Cerebellar cortex (tissue), 1 donor: ENCODE measurements at regions not wholly inside any gene's neighbourhood (a gene's known extent, or its start where the extent isn't known, plus 50 kb on each side); places are given as distances from the start of the nearest gene placed in this dataset.
"Not testable (repeated sequence)": the region's sequence is repeated elsewhere in the genome, so short reads cannot be mapped to it uniquely, and the experiment has no call there.

Source experiments
- DNase-seq: peaks from one replicate; pipeline ENCODE4 v3.0.0-alpha.2; 2015; ENCODE audit warnings: low spot score

DNA sequence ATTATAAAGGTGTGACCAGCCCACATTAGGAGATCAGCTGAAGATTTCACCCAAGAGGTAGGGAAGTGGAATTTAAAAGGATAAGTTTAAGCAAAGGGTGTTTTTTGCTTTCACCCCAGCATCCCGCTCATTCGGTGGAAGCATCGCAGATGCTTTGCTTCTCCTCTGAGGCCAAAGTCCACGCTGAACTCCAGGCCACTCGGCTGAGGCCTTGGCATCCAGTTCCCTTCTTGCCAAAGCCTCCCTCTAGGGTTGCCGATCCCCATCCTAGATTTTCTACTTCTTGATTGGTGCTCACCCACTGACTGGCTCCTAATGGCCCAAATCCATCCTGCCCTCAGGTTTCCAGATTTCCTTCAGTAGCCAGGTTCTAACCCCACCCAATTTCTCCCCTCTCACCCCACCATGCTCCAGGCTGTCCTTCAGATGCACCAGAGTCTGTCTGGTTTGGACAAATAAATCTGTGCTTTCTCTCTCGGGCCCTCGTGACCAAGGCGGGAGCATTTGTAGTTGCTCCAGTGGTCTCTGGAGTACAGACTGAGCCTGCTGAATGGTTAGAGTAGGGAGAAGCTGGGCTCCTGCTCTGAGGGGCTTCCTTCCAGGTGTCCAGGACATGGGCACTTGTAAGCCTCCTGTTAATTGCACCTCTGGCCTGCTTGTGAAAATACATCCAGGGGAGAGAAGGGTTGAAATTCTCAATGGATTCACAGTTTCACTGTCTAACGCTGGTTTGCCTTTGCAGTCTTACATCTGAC lies 193.2 kb downstream of the C1orf94 start:
- no peak for DNase-seq

DNA sequence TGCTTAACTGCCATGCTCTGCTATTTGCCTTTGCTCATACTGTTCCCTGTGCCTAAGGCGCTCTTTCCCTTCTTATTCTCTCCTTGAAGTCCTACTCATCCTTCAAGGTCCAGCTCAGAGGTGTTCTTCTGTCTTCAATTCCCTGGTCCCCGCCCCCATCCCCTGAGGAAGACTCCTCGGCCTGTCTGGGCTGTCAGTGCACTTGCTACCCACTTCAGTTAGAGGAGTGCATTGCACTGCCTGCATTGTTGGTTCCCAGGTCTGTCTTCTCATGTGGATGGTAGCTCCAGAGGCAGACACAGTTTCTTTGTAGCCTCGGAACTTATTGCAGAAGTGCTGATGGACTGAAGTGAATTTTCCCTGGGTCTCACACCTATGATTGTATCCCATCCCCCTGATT lies 194.0 kb downstream of the C1orf94 start:
- no peak for DNase-seq

DNA sequence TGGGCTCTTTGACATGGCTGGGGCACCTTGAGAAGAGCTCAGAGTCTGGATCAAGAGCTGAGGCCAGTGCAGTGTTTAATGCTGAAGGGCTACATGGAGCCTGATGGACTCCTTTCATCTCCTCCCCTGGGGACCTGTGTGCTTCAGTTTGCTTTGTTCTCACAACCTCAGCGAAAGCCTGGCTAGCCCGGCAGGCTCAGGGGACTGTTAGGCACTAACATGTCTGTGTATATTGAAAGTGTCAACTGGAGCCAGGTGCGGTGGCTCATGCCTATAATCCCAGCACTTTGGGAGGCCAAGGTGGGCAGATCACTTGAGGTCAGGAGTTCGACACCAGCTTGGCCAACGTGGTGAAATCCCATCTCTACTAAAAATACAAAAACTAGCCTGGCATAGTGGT lies 194.5 kb downstream of the C1orf94 start:
- DNase-seq: not testable (repeated sequence)

DNA sequence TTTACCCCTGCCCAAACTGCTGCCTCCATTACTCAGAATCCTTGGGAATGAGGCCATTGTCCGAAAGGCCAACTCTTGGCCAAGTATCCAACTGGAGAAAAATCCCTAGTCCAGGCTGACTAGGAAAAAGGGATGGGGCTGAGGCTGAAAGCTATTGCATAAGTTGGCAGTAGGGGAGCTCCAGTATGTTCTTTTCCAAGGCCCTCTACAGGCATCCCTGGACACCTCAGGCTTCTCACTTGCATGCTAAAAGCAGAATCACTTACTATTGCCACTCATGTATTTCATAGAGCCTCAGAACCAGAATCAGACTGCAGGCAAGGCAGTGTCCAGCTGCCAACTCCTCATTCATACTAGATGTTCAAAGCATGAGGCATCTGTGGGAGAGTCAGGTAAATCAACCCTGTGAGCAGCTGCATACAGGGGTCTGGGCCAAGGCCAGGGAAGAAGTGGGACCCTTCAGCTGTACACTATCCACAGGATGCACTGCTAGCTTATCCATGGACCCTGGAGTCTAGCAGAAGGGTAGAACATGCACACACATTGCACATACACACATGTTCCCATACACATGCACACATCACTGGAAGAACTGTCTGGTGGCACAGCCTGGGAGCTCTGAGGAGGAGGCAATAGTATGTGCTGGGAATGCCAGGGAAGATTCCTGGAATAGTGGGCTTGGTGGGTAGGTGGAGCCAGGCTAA lies 195.3 kb downstream of the C1orf94 start:
- DNase-seq: no peak

DNA sequence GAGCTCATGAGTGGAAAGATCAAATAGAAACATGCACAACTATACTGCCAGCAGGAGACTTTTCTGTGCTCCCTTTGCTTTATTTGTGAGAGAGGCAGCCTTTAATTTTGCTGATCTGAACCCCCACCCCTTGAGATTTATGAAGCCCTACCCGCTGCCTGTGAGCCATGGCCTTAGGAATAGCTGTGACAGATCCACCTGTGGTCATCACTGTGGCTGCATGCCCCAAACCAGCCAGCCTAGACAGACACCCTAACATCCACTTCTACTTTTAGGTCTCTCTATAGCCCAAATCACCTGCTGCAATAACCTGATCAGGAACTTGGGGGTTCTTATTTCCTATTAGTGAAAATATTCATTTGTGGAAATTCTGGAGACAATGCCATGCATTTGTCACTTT lies 196.2 kb downstream of the C1orf94 start:
- DNase-seq: no peak

DNA sequence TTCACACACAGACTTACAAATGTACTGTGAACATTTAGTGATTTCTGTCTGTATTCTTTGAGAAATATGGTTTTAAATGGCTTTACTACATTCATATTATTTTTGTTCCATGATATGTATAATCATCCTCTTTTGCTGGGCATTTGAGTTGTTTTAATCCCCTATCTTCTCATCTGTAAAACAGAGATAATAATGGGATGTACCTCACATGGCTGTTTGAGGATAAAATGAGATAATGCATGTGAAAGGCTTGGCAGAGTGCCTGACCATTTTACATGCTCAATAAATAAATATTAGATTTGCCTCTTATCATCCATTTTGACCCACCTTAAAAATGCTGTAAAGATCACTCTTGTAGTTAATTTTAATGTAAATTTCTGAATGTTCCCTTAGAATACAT lies 197.2 kb downstream of the C1orf94 start:
- DNase-seq: no peak

DNA sequence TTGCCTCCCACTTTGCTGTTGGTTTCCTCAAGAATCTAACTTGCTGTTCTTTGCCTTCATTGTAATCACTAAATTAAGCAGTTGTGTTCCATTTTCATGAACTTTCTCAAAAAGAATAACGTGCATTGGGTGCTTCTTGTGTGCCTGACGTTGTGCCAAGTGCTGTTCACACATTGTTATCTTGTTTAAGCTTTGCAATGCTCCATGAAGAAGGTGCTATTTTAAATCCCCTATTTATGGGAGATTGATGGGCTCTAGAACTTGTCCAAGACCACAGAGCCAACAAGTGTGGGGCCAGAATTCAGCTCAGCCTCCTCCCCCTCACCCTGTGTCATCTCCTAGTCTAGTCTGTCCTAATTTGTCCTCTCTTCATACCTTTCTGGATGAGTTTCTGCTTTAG lies 199.8 kb downstream of the C1orf94 start:
- no peak for DNase-seq

DNA sequence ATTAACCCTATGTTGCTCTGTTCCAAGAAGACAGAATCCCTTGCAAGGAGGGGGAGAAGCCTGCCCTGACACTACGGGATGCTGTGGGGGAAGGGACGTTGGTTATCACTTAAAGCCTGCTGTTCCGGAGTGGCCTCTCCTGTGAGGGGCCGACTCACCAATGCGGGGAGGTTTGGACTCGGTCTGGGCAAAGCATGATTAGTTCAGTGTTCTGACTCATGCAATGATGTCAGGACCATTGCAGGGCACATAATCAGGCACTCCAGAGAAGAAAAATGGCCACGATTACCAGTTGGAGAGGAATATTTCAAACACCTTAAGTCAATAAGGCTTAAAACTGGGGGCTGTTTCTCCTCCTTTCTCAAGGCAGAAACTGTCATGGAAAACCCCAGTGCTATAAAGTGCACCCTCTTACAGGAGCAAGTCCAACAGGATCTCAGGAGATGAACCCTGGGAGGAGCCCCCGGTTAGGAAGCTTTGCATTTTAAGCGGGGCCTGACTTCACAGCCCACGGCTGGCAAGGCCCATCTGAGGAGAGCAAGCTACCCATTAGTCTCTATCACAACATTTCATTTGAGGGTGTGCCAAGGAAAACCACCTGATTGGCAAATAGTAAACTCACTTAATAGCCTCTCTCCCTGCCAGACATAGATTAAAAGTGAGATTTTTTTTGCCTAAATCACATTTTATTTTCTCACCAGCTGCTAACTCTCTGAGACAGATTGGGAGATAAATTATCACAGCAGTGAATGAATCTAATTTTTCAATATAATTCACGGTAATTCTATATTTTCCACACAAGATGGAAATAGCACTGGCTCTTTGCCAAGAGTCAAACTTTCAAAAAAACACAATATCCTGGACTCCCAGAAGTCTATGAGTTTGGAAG lies 202.5 kb downstream of the C1orf94 start:
- DNase-seq: no peak

DNA sequence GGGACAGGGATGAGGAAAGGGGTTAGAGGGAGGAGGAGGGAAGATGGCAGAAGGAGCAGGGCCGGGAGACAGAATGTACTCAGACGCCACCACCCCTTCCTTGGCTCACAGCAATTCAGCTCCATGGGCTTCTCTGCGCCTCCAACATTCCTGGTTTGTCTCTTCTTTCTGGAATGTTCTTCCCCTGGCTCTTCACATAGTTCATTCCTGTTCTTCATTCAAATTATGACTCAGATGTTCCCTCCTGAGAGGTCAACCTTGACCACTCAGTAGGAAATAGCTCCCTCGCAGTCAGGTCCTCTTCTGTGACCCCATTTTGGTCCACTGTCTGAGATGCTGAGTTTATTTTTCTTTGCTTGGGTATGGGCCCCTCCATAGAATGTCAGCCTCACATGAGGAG lies 203.2 kb downstream of the C1orf94 start:
- no peak for DNase-seq

DNA sequence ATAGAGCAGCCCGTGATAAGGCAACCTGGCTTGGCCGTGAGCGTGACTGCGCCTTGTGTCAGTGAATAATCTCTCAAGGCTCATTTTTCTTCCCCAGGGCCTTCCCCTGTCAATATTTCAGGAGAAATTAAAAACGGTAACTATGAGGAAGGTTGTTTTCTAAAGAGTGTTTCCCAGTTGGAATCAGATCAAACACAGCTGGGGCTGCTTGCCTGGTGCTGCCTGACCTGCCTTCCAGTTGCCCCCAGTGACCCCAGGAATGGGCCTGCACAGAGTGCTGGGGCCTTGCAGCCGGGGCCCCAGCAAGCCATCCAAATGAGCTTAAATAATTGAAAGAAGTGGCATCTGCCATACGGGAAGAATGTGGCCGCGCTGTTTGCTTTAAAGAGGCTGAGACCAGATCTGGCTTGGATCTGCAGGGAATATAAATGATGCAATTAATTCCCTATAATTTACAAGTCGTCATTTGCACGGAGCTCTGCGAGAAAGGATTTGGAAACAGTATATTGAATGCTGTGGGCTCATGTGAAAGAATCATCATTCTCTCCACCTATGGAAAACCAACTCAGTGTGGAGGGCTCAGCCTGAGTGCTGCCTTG lies 203.9 kb downstream of the C1orf94 start:
- DNase-seq: no peak

DNA sequence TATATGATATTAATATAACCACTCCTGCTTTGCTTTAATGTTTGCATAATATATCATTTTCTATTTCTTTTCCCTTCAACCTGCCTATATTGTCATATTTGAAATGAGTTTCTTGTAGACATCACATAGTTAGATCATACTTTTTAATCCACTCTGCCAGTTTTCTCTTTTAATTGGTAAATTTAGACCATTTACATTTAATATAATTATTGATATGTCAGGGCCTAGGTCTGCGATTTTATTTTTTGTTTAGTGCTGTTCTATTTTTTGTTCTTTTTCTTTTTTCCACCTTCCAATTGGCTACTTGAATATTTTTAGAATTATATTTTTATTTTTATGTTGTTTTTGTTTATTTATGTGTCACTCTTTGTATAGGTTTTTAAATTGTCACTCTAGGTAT lies 213.3 kb downstream of the C1orf94 start:
- no peak for DNase-seq

DNA sequence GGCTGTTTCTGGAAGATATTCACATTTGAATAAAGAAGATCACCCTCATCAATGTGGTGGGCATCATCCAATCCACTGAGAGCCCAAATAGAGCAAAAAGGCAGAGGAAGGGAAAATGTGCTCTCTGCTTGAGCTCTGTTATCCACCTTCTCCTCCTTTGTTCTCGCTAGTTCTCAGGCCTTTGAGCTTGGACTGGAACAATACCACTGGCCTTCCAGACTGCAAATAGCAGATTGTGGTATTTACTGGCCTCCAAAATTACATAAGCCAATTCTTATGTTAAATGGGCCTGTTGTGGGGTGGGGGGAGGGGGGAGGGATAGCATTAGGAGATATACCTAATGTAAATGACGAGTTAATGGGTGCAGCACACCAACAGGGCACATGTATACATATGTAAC lies 219.3 kb downstream of the C1orf94 start:
- no peak for DNase-seq

DNA sequence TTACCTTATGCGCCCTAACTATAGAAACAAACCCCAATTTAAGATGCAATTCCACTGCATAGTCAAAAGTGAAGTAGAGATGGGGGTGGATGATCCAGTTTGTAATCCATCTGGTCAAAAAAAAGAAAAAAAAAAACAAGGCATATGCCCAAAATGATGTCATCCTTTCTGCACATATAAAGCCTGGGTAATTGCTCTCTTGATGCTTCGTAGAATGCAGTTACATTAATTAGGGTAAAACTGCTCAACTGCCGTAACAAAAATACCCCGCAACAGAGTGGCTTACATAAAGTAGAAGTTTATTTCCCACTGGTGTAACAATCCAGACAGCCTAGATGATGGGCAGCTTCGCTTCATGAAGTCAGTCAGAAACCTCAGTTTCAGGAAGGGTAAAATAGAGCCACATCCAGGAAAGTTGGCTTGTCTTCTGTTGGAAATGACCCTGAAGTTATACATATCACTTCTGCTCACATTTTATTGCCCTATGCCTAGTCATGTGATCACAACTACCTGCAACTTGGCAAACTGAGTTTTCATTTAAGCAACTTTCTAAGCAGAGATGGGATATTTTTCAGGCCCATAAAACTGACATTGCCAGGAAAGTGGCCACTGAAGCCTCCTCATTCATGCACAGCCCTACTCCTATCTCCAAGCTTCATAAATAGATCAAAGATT lies 221.7 kb downstream of the C1orf94 start:
- no peak for DNase-seq

DNA sequence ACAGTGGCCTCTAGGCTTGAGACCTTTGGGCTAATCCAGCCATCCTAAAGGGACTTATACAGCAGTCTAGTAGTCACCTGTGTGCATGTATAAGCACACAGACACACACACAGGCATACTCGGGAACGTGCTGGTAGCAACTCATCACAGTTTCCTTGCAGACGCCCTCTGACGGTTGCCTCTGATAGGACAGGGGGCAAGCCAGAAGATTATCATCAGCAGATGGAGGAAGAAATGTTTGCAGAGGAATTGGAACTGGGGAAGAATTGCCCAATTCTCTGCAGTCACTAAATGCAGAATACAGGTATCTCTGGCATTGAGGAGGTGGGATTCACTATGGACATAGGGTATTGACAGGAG lies 222.2 kb downstream of the C1orf94 start:
- DNase-seq: no peak

DNA sequence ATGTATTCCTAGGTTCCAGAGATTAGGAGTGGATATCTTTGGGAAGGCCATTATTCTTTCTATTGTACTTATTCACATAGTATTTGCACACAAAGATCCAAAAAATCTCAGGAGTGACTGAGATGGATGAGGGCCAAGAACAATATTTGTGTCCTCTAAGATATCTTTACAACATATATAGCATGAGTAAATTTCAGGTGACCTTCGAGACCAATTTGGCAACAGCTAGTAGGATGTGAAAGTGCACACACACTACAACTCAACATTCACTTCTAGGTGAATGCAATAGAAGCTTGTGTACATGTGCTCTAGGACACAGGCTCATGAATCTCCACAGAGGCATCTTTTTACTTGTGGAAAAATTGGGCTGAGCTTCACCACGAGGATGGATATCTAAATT lies 224.0 kb downstream of the C1orf94 start:
- no peak for DNase-seq

DNA sequence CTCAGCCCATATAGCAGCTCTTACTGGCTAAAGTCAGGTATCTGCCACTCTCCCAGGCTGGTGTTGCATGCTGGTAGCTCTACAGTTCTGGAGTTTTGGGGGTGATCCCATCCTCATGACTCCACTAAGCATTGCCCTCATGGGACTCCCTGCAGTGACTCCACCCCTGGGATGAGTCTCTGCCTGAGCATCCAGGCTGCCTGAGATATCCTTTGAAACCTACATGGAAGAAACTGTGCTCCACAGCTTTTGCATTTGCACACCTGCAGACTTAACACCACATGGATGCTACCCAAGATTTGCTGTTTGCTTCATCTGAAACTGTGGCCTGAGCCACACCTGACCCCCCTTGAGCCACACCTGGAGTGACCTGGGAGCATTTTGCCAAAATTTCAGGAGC lies 226.4 kb downstream of the C1orf94 start:
- no peak for DNase-seq

DNA sequence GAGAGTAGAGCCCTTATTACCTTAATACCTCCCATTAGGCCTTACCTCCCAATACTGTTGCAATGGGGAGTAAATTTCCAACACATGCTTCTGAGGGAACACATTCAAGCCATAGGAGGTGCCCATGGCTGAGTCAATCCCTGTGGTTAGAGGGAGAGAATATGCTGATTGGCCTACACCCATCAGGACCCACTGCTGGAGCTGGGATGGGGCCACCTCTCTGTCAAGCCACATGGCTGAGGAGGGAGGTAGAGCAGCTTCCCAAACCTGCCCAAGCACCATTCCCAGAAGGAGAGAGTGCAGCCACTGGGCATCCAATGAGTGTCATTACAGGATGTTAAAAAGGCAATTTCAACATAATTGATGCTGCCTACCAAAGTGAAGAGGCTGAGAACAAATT lies 228.1 kb downstream of the C1orf94 start:
- no peak for DNase-seq

DNA sequence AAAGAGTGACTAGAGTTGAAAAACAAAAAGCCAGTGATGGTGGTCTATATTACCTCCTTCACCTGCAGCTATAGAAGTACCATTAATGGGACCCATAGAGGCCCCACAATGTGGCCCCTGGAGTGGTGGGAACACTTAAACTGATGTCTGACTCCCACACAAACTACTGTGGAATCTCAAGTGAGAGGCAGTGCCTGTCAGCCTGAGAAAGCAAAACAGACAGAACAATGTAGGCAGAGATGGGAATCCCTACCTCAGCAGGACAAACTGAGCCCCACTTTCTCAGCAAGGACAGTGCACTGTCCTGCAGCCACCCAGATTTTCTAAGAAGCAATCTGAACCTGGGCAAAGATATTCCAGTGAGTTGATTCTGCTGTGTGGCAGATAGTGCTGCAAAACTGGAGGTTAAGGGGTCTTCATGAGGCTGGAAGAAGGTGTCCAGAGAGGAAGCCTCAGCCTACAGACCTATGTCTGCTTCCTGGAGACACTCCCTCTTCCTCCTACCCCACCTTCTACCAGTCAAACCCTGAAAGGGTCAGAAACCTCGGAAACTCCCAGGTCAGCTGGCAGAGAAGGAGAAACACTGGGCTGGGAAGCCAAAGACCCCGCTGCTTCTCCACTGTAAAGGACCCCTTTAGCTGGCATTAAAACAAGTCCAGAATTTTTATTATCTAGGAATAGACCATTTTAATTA lies 228.7 kb downstream of the C1orf94 start:
- no peak for DNase-seq

DNA sequence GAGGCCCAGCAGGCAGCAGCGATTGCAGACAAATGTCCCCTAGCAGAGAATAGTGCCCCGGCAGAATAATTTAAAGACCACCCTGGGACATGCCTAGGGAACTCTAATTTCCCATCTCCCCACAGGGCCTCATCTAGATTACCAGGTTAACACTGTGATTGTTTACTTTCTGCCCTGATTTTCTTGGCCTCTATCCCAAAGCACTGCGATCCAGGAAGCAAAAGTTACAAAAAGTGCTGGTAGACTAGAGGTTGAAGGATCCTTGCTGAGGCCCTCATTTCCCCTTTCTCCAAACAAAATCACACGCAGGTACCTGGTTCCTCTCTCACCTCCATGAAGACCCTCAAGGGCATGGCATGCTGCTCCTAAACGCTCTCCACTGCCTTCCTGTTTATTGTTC lies 229.7 kb downstream of the C1orf94 start:
- DNase-seq: no peak

DNA sequence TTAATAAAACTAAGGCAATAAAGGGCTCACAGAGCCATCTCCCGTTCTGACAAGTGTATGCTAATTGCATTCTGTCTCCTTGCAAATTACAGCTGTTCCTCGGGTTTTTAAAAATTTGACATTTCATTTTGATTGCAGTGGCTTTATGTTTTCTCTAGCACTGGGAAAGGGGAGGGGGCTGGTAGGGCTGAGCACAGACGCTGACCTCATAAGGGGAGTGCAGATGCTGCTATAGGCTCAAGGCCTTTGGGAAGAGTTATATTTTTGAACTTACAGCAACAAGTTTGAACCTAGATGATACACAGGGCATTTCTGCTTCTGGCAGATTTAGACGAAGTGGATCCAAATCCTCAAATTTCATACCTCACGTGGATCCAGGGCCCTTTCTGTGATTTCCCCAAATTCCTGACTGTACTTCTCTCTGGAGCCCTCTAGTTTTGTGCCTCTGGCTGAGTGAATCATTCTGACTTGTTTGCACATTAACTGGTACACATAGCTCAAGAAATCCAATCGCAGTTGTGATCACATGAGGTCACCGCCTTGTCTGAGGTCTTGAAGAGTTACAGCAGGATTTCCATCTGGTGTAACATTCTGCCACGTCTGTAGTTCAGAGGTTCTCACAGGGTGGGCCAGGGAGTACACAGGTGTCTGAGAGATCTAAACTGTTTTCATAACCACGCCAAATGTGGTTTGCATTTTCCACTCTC lies 230.3 kb downstream of the C1orf94 start:
- no peak for DNase-seq

DNA sequence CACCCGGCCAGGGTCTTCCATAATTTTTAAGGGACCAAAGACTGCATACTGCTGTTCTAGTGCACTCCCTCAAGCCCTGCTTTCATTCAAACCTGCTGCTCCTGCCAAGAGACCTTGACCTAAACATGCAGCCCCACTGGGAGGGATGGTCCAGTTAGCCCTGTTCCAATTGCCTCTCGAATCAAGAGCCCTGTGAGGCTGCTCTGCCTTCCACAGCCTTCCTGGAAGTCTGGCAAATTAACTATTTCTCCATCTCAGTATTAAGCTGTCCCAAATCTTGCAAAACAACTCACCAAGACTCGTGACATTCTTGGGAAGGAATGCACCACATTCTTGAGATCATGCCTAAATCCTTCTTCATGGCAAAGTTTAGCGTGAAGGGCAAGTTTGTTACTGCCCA lies 231.3 kb downstream of the C1orf94 start:
- DNase-seq: no peak
